ENCODE measurements at regions not wholly inside any gene's neighbourhood (a gene's known extent, or its start where the extent isn't known, plus 50 kb on each side); places are given as distances from the start of the nearest gene placed in this dataset.

GRCh38 chr15:62975515-62975914 is 67.0 kb upstream of the TPM1 start:
- Mint-ChIP-seq H3K4me1 (ENCODE audit: insufficient read depth, unreplicated experiment) (peaks cover 19% of the 10 kb centered on the region), H3K4me3 (ENCODE audit: unreplicated experiment) (no peak overlapping the region), H3K27me3 (ENCODE audit: insufficient read depth, unreplicated experiment) (no peaks in the 10 kb centered on the region), H3K27ac (ENCODE audit: low read depth, unreplicated experiment) (no peak overlapping the region), H3K9me3 (ENCODE audit: unreplicated experiment) (no peaks in the 10 kb centered on the region), H3K36me3 (ENCODE audit: insufficient read depth, unreplicated experiment) (no peaks in the 10 kb centered on the region)
- CTCF ChIA-PET, result no interaction called here
- POLR2A ChIA-PET, result interaction anchor here (0.9 kb wide), 1 partner anchor 11 kb away, joined by 3 read pairs; no protein-coding TSS in a partner anchor
- no peak for TF ChIP-seq CTCF (IDR thresholded peaks at IDR 0.05; ENCODE audit: unreplicated experiment)
- BruUV-seq (replicated peaks), result no TSS peak
- intact Hi-C loops (cut with micrococcal nuclease), result no loop called here
- no peak for DNase-seq (ENCODE audit: unreplicated experiment)

GRCh38 chr15:62976301-62976881 is 66.2 kb upstream of the TPM1 start:
- no peak overlapping the region for H3K27ac Mint-ChIP-seq (ENCODE audit: low read depth, unreplicated experiment)
- DNase-seq (ENCODE audit: unreplicated experiment), result no peak

DNA sequence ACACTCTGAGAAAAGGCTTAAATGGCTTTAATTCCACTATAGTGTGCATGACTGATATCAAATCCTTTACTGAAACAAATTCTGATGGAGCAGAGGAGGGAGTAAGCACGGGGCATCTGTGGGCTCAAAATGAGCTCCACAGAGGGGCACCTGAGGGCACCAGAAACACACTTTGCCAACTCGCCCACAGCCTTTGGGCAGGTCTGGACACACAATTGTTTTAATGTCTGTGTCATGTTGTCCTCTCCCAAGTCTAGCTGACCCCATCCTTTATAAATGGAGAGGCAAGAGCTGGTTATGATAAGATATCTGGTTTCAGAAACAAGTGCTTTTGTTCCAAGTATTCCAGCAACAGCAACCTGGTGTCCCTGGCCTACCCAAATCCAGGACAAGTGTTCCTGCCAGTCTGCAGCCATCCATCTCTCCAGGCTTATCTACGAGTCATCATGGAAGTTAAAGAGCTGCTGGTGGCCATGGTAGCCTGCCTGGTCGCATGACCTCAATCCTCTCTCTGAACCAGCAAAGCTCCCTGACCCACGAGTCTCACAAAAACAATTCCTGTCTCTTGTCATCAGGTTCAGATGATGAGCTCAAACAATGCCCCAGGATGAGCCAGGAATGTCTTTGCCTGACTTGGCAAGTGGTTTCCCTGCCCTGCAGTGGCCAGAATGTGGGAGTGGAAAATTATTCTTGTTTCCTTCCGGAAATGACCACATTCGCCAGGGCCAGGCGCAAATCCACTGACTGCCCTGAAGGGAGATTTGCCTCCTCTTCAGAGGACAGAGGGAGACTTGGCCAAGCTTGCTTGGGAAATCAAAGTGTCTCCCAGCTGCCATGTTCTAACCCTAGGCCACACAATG is 64.4 kb upstream of the TPM1 start:
- Mint-ChIP-seq H3K4me3 (ENCODE audit: unreplicated experiment) (no peak overlapping the region), H3K9me3 (ENCODE audit: unreplicated experiment) (no peaks in the 10 kb centered on the region), H3K36me3 (ENCODE audit: insufficient read depth, unreplicated experiment) (no peaks in the 10 kb centered on the region), H3K27me3 (ENCODE audit: insufficient read depth, unreplicated experiment) (no peaks in the 10 kb centered on the region), H3K4me1 (ENCODE audit: insufficient read depth, unreplicated experiment) (peaks cover 12% of the 10 kb centered on the region), H3K27ac (ENCODE audit: low read depth, unreplicated experiment) (no peak overlapping the region)
- CTCF ChIA-PET, result interaction anchor here (0.7 to 1.0 kb wide), 3 partner anchors 14 to 93 kb away, joined by 3 read pairs; no protein-coding TSS in a partner anchor
- POLR2A ChIA-PET, result interaction anchor here (0.7 kb wide), 1 partner anchor 1094 kb away, joined by 3 read pairs; no protein-coding TSS in a partner anchor
- DNase-seq (ENCODE audit: unreplicated experiment), result peak; percentile 66
- no peak for TF ChIP-seq CTCF (IDR thresholded peaks at IDR 0.05; ENCODE audit: unreplicated experiment)
- no TSS peak for BruUV-seq (replicated peaks)
- intact Hi-C loops (cut with micrococcal nuclease), result no loop called here

More at GRCh38 chr15:62976301-62976881, 66.2 kb upstream of the TPM1 start:
- intact Hi-C loops (cut with micrococcal nuclease), result no loop called here
- TF ChIP-seq CTCF (IDR thresholded peaks at IDR 0.05; ENCODE audit: unreplicated experiment), result no peak
- BruUV-seq (replicated peaks), result no TSS peak
- ChIA-PET CTCF (interaction anchor here (0.6 to 0.8 kb wide), 2 partner anchors 53 to 168 kb away, joined by 3 to 4 read pairs; no protein-coding TSS in a partner anchor), POLR2A (interaction anchor here (0.9 kb wide), 1 partner anchor 10 kb away, joined by 3 read pairs; no protein-coding TSS in a partner anchor)
- H3K27me3 Mint-ChIP-seq (ENCODE audit: insufficient read depth, unreplicated experiment), result no peaks in the 10 kb centered on the region
- no peak overlapping the region for H3K4me3 Mint-ChIP-seq (ENCODE audit: unreplicated experiment)
- H3K36me3 Mint-ChIP-seq (ENCODE audit: insufficient read depth, unreplicated experiment), result no peaks in the 10 kb centered on the region
- no peaks in the 10 kb centered on the region for H3K9me3 Mint-ChIP-seq (ENCODE audit: unreplicated experiment)
- H3K4me1 Mint-ChIP-seq (ENCODE audit: insufficient read depth, unreplicated experiment), result peaks cover 19% of the 10 kb centered on the region

- Mint-ChIP-seq H3K4me3 (ENCODE audit: unreplicated experiment) (no peak overlapping the region), H3K36me3 (ENCODE audit: insufficient read depth, unreplicated experiment) (no peaks in the 10 kb centered on the region), H3K27ac (ENCODE audit: low read depth, unreplicated experiment) (no peak overlapping the region), H3K4me1 (ENCODE audit: insufficient read depth, unreplicated experiment) (peaks cover 11% of the 10 kb centered on the region), H3K9me3 (ENCODE audit: unreplicated experiment) (no peaks in the 10 kb centered on the region), H3K27me3 (ENCODE audit: insufficient read depth, unreplicated experiment) (no peaks in the 10 kb centered on the region)
- TF ChIP-seq CTCF (IDR thresholded peaks at IDR 0.05; ENCODE audit: unreplicated experiment), result no peak
- ChIA-PET POLR2A (no interaction called here), CTCF (no interaction called here)
- DNase-seq (ENCODE audit: unreplicated experiment), result no peak
- intact Hi-C loops (cut with micrococcal nuclease), result no loop called here
- no TSS peak for BruUV-seq (replicated peaks)
These were observed 63.3 kb upstream of the TPM1 start for GRCh38 chr15:62979252-62979651.
